SU-DHL-6 (cell line): ENCODE measurements at regions not wholly inside any gene's neighbourhood (a gene's known extent, or its start where the extent isn't known, plus 50 kb on each side); places are given as distances from the start of the nearest gene placed in this dataset.
A peak's percentile ranks its signal among the peaks of the same experiment; 100 is the strongest.

ENCODE experiments used
- H2AFZ ChIP-seq: fragments of 200-600 bp; sonication (generic); 2 replicates; pipeline ENCODE4 v1.6.1; 2014; ENCODE audit warnings: low read depth, mild to moderate bottlenecking, moderate library complexity, mixed read lengths, antibody characterized with exemption, low read length; ENCODE audit not compliant: severe bottlenecking
- H3F3A ChIP-seq: fragments of 200-600 bp; shearing (Covaris generic); 2 replicates; pipeline ENCODE4 v1.6.0; 2016; ENCODE audit warnings: antibody characterized with exemption, mild to moderate bottlenecking; ENCODE audit not compliant: insufficient read depth
- H3K27ac ChIP-seq: fragments of 200-600 bp; sonication (generic); 2 replicates; pipeline ENCODE4 v1.5.1; 2016; ENCODE audit warnings: low read depth, mild to moderate bottlenecking, low read length, moderate library complexity, mixed read lengths
- H3K27me3 ChIP-seq: fragments of 200-600 bp; sonication (generic), shearing (Covaris generic); 2 replicates; pipeline ENCODE4 v1.6.0; 2014; ENCODE audit warnings: mild to moderate bottlenecking, low read length
- H3K36me3 ChIP-seq: fragments of 200-600 bp; sonication (generic); 2 replicates; pipeline ENCODE4 v1.6.1; 2014; ENCODE audit warnings: mild to moderate bottlenecking, low read length, mixed read lengths
- H3K4me2 ChIP-seq: fragments of 300-600, 200-600 bp; shearing (Covaris generic), sonication (generic); 2 replicates; pipeline ENCODE4 v1.6.0; 2014; ENCODE audit warnings: low read length, low read depth, mild to moderate bottlenecking; ENCODE audit not compliant: poor library complexity, severe bottlenecking
- H3K4me3 ChIP-seq: fragments of 200-600 bp; sonication (generic); 2 replicates; pipeline ENCODE4 v1.5.1; 2014; ENCODE audit warnings: antibody characterized with exemption, low read length, mild to moderate bottlenecking, mixed read lengths; ENCODE audit not compliant: insufficient read depth, poor library complexity, severe bottlenecking
- H3K79me2 ChIP-seq: fragments of 200-600 bp; sonication (generic); 2 replicates; pipeline ENCODE4 v1.6.1; 2014; ENCODE audit warnings: mild to moderate bottlenecking, low read length, moderate library complexity; ENCODE audit not compliant: insufficient read depth
- H3K9ac ChIP-seq: fragments of 200-600 bp; sonication (generic); 2 replicates; pipeline ENCODE4 v1.7.0; 2014; ENCODE audit warnings: mild to moderate bottlenecking, low read length
- H3K9me2 ChIP-seq: fragments of 200-600 bp; sonication (generic); replicated peaks from 2 replicates; pipeline ENCODE4 v1.6.1; 2014; ENCODE audit warnings: low read length; ENCODE audit not compliant: insufficient read depth
- H3K9me3 ChIP-seq: fragments of 200-600 bp; sonication (generic); 2 replicates; pipeline ENCODE4 v1.6.1; 2014; ENCODE audit warnings: low read length, mixed read lengths; ENCODE audit not compliant: insufficient read depth
- H4K20me1 ChIP-seq: fragments of 200-600 bp; sonication (generic); 2 replicates; pipeline ENCODE4 v1.6.1; 2014; ENCODE audit warnings: low read depth, mild to moderate bottlenecking, antibody characterized with exemption, low read length, moderate library complexity, mixed read lengths
- EZH2phosphoT487 ChIP-seq: fragments of 200-600 bp; sonication (generic), shearing (Covaris generic); conservative IDR thresholded peaks from 2 replicates; pipeline ENCODE4 v1.6.1; 2018; ENCODE audit warnings: mild to moderate bottlenecking, antibody characterized with exemption, low read length, moderate library complexity, mixed read lengths
- TF ChIP-seq, protein P1 (sequence below): fragments of 200-600 bp; sonication (generic); IDR thresholded peaks from one replicate; pipeline ENCODE4 v1.5.1; 2017; ENCODE audit warnings: antibody characterized with exemption, mild to moderate bottlenecking, low read length, moderate library complexity; ENCODE audit not compliant: insufficient read depth, poor library complexity, severe bottlenecking

DNA sequence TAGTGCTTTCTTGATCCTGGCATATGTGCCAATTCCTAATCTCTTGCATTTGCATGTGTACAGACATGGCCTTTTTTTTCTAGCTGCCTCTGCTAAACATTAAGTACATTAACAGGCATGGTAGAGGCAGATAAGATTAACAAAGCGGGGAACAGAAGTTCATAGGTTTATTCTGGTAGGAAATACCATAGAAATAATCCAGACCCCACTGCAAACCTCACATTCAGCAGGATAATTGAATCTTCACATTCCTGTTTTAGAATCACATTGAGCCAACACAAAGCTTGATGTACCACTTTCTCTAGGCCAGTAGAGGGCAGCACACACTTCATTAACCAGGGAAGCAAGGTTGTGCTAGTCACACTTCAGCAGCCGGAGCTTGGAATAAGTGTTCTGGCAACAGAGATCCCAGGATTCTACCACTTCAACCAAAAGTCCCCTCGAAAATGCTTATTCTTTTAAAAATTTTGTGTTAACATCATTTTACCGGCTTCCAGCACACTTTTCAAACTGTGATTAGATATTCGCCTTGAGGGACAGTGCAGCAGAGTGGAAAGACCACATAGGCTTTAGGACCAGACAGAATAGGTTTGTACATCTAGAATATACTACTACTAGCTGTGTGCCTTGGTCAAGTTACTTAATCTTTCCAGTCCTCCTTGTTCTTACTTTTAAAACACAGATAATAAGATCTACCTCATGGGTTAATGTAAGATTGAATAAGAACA is 420.2 kb upstream of the CHST9 start:
- H3K9me3 ChIP-seq: no peaks in the 10 kb centered on the region
- H2AFZ ChIP-seq: no peak overlapping the region
- no peak overlapping the region for H3K4me2 ChIP-seq
- H3K9me2 ChIP-seq: no peaks in the 10 kb centered on the region
- H3K27ac ChIP-seq: no peak overlapping the region
- TF ChIP-seq, protein P1, sequence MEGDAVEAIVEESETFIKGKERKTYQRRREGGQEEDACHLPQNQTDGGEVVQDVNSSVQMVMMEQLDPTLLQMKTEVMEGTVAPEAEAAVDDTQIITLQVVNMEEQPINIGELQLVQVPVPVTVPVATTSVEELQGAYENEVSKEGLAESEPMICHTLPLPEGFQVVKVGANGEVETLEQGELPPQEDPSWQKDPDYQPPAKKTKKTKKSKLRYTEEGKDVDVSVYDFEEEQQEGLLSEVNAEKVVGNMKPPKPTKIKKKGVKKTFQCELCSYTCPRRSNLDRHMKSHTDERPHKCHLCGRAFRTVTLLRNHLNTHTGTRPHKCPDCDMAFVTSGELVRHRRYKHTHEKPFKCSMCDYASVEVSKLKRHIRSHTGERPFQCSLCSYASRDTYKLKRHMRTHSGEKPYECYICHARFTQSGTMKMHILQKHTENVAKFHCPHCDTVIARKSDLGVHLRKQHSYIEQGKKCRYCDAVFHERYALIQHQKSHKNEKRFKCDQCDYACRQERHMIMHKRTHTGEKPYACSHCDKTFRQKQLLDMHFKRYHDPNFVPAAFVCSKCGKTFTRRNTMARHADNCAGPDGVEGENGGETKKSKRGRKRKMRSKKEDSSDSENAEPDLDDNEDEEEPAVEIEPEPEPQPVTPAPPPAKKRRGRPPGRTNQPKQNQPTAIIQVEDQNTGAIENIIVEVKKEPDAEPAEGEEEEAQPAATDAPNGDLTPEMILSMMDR: peak; percentile 96
- no peak for TF ChIP-seq EZH2phosphoT487
- H3F3A ChIP-seq: no peaks in the 10 kb centered on the region
- H3K9ac ChIP-seq: no peak overlapping the region
- no peaks in the 10 kb centered on the region for H3K36me3 ChIP-seq
- H3K79me2 ChIP-seq: no peaks in the 10 kb centered on the region
- no peaks in the 10 kb centered on the region for H4K20me1 ChIP-seq
- no peaks in the 10 kb centered on the region for H3K27me3 ChIP-seq
- no peak overlapping the region for H3K4me3 ChIP-seq

DNA sequence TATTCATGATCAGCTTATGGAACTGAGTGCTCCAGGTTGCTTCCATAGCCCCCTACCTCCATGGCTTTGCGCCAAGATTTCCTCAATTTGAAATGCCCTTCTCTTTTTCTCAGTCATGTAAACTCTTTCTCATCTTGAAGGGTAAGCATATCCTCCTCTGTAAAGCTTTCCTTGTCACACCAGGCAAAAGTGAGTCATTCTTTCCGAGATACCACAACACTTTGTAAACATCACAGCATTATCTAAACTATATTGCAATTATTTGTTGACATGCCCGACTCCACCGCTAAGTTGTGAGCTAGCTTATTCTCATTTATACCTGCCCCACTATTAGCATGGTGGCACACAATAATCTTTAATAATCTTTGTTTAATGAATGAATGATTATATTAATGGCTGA is 419.5 kb upstream of the CHST9 start:
- no peaks in the 10 kb centered on the region for H3K27me3 ChIP-seq
- H3K9me3 ChIP-seq: no peaks in the 10 kb centered on the region
- no peak overlapping the region for H3K4me3 ChIP-seq
- no peak overlapping the region for H3K27ac ChIP-seq
- H3K9me2 ChIP-seq: no peaks in the 10 kb centered on the region
- no peak overlapping the region for H3K9ac ChIP-seq
- no peaks in the 10 kb centered on the region for H4K20me1 ChIP-seq
- H3K36me3 ChIP-seq: no peaks in the 10 kb centered on the region
- no peaks in the 10 kb centered on the region for H3K79me2 ChIP-seq
- H3F3A ChIP-seq: no peaks in the 10 kb centered on the region
- no peak overlapping the region for H3K4me2 ChIP-seq
- TF ChIP-seq, protein P1: no peak
- no peak for TF ChIP-seq EZH2phosphoT487
- no peak overlapping the region for H2AFZ ChIP-seq

DNA sequence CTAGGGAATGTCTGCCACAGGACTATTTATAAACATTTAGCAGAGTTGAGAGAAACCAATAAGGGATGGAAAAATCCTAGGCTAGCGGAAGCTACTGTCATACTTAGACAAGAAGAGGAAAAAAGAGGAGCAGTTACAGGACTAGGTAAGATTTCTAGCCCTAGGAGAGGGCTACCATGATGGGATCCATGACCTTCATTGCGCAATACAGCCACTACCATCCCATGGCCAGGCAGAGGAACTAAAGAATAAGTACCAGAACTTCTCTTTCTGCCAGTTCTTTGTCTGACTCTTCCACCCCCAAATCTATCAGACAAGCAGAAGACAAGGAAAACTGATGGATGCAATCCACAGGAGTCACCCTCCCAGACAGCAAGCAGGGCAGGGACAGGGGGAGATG is 417.0 kb upstream of the CHST9 start:
- no peak overlapping the region for H3K4me2 ChIP-seq
- no peaks in the 10 kb centered on the region for H3K9me3 ChIP-seq
- no peak overlapping the region for H3K4me3 ChIP-seq
- H3K36me3 ChIP-seq: no peaks in the 10 kb centered on the region
- no peak overlapping the region for H3K27ac ChIP-seq
- no peaks in the 10 kb centered on the region for H3K79me2 ChIP-seq
- no peak overlapping the region for H3K9ac ChIP-seq
- H2AFZ ChIP-seq: no peak overlapping the region
- no peaks in the 10 kb centered on the region for H4K20me1 ChIP-seq
- H3K27me3 ChIP-seq: no peaks in the 10 kb centered on the region
- no peaks in the 10 kb centered on the region for H3F3A ChIP-seq
- no peaks in the 10 kb centered on the region for H3K9me2 ChIP-seq
- TF ChIP-seq EZH2phosphoT487: no peak
- TF ChIP-seq, protein P1: no peak
